A673 (cell line): ENCODE measurements at regions not wholly inside any gene's neighbourhood (a gene's known extent, or its start where the extent isn't known, plus 50 kb on each side); places are given as distances from the start of the nearest gene placed in this dataset.

Experiments used
- EZH2 ChIP-seq: fragments of 200-600 bp; sonication (generic); IDR thresholded peaks from 2 replicates; pipeline ENCODE4 v1.6.1; 2017; ENCODE audit warnings: borderline replicate concordance, low read depth, mild to moderate bottlenecking, mixed read lengths, antibody characterized with exemption, low read length; ENCODE audit not compliant: poor library complexity, severe bottlenecking
- TF ChIP-seq, protein P1 (sequence below): fragments of 300-800, 200-600 bp; sonication (generic); conservative IDR thresholded peaks from 2 replicates; pipeline ENCODE4 v1.5.1; 2017; ENCODE audit warnings: low read depth, mild to moderate bottlenecking, antibody characterized with exemption, low read length, moderate library complexity, mixed read lengths

DNA sequence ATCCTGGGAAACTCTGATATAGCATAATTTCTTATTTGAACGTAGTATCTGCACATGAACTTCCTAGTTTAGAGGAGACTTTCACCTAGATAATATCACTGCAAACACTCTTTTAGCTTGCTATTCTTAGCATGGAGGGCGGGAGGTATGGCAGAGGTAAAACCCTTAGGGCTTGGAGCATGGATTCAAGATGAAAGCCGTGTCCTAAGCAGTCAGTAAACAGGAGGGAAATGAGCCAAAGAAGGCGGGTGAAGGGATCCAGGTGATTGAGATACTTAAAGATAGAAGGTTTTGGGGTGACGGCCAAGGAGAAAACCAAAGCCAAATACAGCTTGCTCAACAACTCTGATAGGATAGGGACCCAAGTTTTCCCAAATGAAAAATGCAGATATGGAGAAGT lies 107.1 kb upstream of the BCAT1 start:
- TF ChIP-seq, protein P1, sequence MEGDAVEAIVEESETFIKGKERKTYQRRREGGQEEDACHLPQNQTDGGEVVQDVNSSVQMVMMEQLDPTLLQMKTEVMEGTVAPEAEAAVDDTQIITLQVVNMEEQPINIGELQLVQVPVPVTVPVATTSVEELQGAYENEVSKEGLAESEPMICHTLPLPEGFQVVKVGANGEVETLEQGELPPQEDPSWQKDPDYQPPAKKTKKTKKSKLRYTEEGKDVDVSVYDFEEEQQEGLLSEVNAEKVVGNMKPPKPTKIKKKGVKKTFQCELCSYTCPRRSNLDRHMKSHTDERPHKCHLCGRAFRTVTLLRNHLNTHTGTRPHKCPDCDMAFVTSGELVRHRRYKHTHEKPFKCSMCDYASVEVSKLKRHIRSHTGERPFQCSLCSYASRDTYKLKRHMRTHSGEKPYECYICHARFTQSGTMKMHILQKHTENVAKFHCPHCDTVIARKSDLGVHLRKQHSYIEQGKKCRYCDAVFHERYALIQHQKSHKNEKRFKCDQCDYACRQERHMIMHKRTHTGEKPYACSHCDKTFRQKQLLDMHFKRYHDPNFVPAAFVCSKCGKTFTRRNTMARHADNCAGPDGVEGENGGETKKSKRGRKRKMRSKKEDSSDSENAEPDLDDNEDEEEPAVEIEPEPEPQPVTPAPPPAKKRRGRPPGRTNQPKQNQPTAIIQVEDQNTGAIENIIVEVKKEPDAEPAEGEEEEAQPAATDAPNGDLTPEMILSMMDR = no peak
- no peak for TF ChIP-seq EZH2
